T-cell (primary cell): ENCODE measurements at regions not wholly inside any gene's neighbourhood (a gene's known extent, or its start where the extent isn't known, plus 50 kb on each side); places are given as distances from the start of the nearest gene placed in this dataset.

Experiments
- ATAC-seq, 4 experiments: fragments of 200-7000 bp in 3 of 4; fragments of 150-1000 bp in 1 of 4; cut with Tn5 transposase; replicated peaks in 1 of 4; 1 replicate in 3 of 4; 2 replicates in 1 of 4; pipeline ENCODE4 v1.10.0; 2021; ENCODE audit warnings: moderate library complexity in 3 of 4, mild to moderate bottlenecking in 2 of 4, moderate number of reproducible peaks in 1 of 4
- CTCF ChIA-PET, 2 donors: fragments of 300-600 bp; sonication (Branson Sonifier 250); formaldehyde crosslinking; loops; one replicate each; lab custom pipeline; 2022; ENCODE audit warnings: antibody characterized with exemption in 2 of 2; lab: Charles Lee
- POLR2A ChIA-PET, 2 donors: fragments of 300-600 bp; sonication (Branson Sonifier 250); formaldehyde crosslinking; loops; one replicate each; lab custom pipeline; 2022; ENCODE audit warnings: antibody characterized with exemption in 2 of 2; lab: Charles Lee
- DNase-seq, 35 experiments: peaks; one replicate each; pipeline versions ENCODE4 v3.0.0 to v3.0.0-alpha.2; 2013 to 2023
- H3K27ac ChIP-seq: one replicate; pipeline ENCODE4 v1.5.1; 2013; ENCODE audit warnings: low read length
- H3K27me3 ChIP-seq, 2 experiments: replicated peaks in 1 of 2; 1 replicate in 1 of 2; 2 replicates in 1 of 2; pipeline versions ENCODE4 v1.6.1 to v1.7.0; 2013; ENCODE audit warnings: low read length in 1 of 2, mixed read lengths in 1 of 2; ENCODE audit not compliant: control insufficient read depth in 2 of 2, insufficient read depth in 2 of 2; ENCODE audit errors: extremely low read depth in 1 of 2
- H3K36me3 ChIP-seq, 2 donors: 1 replicate in 1 of 2; 2 replicates in 1 of 2; pipeline versions ENCODE4 v1.6.1 to v1.7.0; 2013; ENCODE audit warnings: low read length in 1 of 2; ENCODE audit not compliant: control insufficient read depth in 2 of 2, insufficient read depth in 1 of 2; ENCODE audit errors: extremely low read depth in 1 of 2
- H3K4me1 ChIP-seq, 2 experiments: 1 replicate in 1 of 2; 2 replicates in 1 of 2; pipeline versions ENCODE4 v1.6.1 to v1.7.0; 2013; ENCODE audit warnings: low read length in 2 of 2, mixed read lengths in 1 of 2; ENCODE audit not compliant: insufficient read depth in 2 of 2, control insufficient read depth in 1 of 2; ENCODE audit errors: extremely low read depth in 1 of 2
- H3K4me3 ChIP-seq, 2 donors: 1 replicate in 1 of 2; 2 replicates in 1 of 2; pipeline versions ENCODE4 v1.5.1 to v1.7.0; 2013; ENCODE audit warnings: mild to moderate bottlenecking in 2 of 2, low read length in 1 of 2, moderate library complexity in 1 of 2; ENCODE audit not compliant: control insufficient read depth in 1 of 2; ENCODE audit errors: extremely low read depth in 1 of 2
- H3K9me3 ChIP-seq: 2 replicates; pipeline ENCODE4 v1.7.0; 2013
- H3K27ac Mint-ChIP-seq, 2 donors: one replicate each; pipeline ENCODE4 v1.8.0; 2020 to 2021; ENCODE audit warnings: mild to moderate bottlenecking in 2 of 2, mixed read lengths in 2 of 2
- H3K27me3 Mint-ChIP-seq, 2 donors: one replicate each; pipeline ENCODE4 v1.8.0; 2021 to 2022; ENCODE audit warnings: mixed read lengths in 2 of 2
- H3K36me3 Mint-ChIP-seq: one replicate; pipeline ENCODE4 v1.8.0; 2021; ENCODE audit warnings: mixed read lengths
- H3K4me1 Mint-ChIP-seq, 3 donors: one replicate each; pipeline ENCODE4 v1.8.0; 2020 to 2022; ENCODE audit warnings: mixed read lengths in 3 of 3, mild to moderate bottlenecking in 1 of 3
- H3K4me3 Mint-ChIP-seq, 3 donors: one replicate each; pipeline ENCODE4 v1.8.0; 2020 to 2022; ENCODE audit warnings: mild to moderate bottlenecking in 3 of 3, mixed read lengths in 3 of 3, moderate library complexity in 3 of 3
- H3K9me3 Mint-ChIP-seq, 3 donors: one replicate each; pipeline ENCODE4 v1.8.0; 2020 to 2022; ENCODE audit warnings: mixed read lengths in 3 of 3
- WGBS: methylation state at CpG from one replicate; pipeline ENCODE4 v1.1.5; 2013; ENCODE audit warnings: missing lambda C conversion rate; ENCODE audit not compliant: insufficient coverage; 5-methylcytosine and 5-hydroxymethylcytosine counted together

DNA sequence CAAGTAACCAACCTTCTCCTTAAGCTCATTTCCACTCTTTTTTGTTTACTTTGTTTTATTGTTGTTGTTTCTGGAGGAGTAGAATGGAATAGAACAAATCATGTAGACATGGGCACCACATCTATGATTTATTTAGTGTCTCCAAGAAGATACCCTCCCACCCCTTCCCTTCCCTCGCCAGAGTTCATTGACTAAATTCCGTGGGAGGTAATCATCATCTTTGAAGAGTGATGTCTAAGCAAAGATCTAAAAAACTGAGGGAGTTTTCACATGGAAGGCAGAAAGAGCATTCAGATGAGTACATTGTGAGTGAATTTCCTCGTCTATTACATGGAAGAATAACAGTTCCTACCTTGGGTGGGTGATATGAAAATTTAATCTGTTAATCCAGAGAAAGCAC lies 136.2 kb downstream of the SEC16B start:
- no peak overlapping the region for H3K27ac Mint-ChIP-seq
- DNase-seq (no peak), ATAC-seq (no peak)
- ChIA-PET CTCF (no interaction called here), POLR2A (no interaction called here)
- no peaks in the 10 kb centered on the region for H3K4me1 ChIP-seq
- no peak overlapping the region for H3K4me3 ChIP-seq
- no peaks in the 10 kb centered on the region for H3K36me3 ChIP-seq
- no peaks in the 10 kb centered on the region for H3K27me3 Mint-ChIP-seq
- peaks cover 8 to 16% (median 8%) of the 10 kb centered on the region in 3 donors for H3K9me3 Mint-ChIP-seq
- no peak overlapping the region for H3K27ac ChIP-seq
- no peak overlapping the region for H3K4me3 Mint-ChIP-seq
- no peaks in the 10 kb centered on the region for H3K4me1 Mint-ChIP-seq
- no peaks in the 10 kb centered on the region for H3K27me3 ChIP-seq
- H3K9me3 ChIP-seq, result no peaks in the 10 kb centered on the region
- WGBS, result no CpG with 5 or more reads among the region's 3 CpGs
- H3K36me3 Mint-ChIP-seq, result no peaks in the 10 kb centered on the region

DNA sequence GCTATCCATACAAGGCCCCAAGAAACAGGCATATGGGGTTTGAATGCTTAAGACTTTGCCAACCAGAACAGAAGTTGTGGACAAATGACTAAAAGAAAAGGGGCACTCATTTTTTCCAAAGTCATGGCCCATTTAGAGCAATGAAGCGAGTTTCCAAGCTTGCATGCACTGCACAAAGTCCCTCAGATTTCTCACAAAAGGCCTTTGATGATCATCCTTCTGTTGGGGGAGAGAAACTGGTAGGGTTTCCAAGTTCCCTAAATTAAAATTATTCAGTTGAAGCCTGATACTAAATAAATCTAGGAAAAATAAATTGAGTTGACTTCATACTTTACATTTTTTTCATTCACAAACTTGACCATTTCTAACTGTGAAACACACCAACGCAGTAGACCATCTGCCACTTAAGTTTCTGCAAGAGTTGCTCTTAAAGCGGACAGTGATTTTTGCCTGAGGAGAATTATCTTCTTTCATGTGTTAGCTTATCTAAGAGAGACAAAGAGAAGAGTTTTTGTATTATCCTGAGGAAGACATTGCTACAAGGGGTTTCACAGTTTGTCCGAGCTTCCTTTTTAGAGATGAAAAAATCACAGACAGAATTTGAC lies 139.2 kb downstream of the SEC16B start:
- CTCF ChIA-PET, result no interaction called here
- Mint-ChIP-seq H3K36me3 (no peaks in the 10 kb centered on the region), H3K9me3 (peaks cover 8 to 16% (median 11%) of the 10 kb centered on the region in 3 donors), H3K27ac (no peak overlapping the region), H3K4me1 (no peaks in the 10 kb centered on the region), H3K4me3 (no peak overlapping the region), H3K27me3 (no peaks in the 10 kb centered on the region)
- ATAC-seq, result no peak
- POLR2A ChIA-PET, result no interaction called here
- Histone ChIP-seq H3K27ac (no peak overlapping the region), H3K27me3 (no peaks in the 10 kb centered on the region), H3K36me3 (no peaks in the 10 kb centered on the region), H3K4me1 (no peaks in the 10 kb centered on the region), H3K4me3 (no peak overlapping the region), H3K9me3 (no peaks in the 10 kb centered on the region)
- no CpG with 5 or more reads among the region's 4 CpGs for WGBS
- no peak for DNase-seq

DNA sequence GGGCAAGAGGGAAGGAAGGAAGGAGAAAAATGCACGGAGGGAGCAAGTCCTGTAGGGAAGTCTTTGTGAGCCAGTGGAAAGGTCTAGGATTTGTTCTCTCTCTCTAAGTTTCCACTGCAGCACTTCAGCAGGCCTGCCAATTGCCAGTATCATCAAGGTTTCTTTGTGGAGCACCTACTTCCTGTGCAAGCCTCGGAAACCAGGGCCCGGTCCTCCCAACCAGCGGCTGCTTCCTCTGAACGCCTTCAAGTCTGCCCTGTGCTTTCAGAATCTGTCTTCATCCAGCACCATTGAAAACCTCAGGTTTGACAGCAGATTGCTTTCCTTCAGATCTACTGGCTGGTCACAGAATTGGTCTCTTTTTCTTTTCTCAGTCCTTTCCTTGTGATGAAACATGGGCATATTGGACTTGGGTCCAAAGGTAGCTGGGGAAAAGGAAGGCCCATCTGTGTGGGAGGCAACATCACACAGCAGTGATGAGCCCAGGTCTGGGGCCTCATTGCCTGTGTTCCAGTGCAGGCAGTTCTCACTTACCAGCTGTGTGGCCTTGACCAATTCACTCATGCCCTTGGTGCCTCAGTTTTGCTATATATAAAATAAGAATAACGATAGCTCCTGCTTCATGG lies 144.5 kb downstream of the SEC16B start:
- Mint-ChIP-seq H3K9me3 (peaks cover 0 to 5% (median 4%) of the 10 kb centered on the region in 3 donors), H3K4me1 (no peaks in the 10 kb centered on the region), H3K27ac (no peak overlapping the region), H3K4me3 (no peak overlapping the region), H3K27me3 (no peaks in the 10 kb centered on the region), H3K36me3 (no peaks in the 10 kb centered on the region)
- Histone ChIP-seq H3K4me3 (no peak overlapping the region), H3K27me3 (no peaks in the 10 kb centered on the region), H3K36me3 (no peaks in the 10 kb centered on the region), H3K4me1 (no peaks in the 10 kb centered on the region), H3K27ac (no peak overlapping the region), H3K9me3 (no peaks in the 10 kb centered on the region)
- ChIA-PET POLR2A (no interaction called here), CTCF (no interaction called here)
- ATAC-seq, result peak in 1 of 4 experiments; percentile 20
- no peak for DNase-seq
- WGBS, result 8% methylated on average over 5 of the region's 6 CpGs

DNA sequence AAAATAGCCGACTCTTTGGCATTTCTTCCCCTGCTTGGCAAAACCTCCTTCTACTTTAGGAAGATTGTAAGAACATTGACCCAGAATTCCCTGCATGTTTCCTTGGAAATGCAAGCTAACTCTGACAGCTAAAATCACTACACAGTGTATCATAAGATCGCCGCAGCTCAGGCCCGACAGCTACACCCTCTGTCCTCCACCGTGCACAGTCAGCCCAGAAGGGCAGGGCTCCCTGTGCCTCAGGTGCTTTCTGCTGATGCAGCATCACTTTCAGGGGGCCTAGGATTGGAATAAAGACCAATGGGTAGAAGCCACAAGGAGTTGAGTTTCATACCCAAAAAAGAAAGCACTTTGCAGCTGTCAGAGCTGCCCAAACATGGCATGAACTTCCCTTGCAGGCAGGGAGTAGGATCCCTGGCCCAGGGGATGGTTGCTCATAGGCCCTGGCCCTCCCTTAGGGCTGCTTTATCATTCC lies 145.3 kb downstream of the SEC16B start:
- Histone ChIP-seq H3K27ac (no peak overlapping the region), H3K27me3 (no peaks in the 10 kb centered on the region), H3K9me3 (no peaks in the 10 kb centered on the region), H3K36me3 (no peaks in the 10 kb centered on the region), H3K4me1 (no peaks in the 10 kb centered on the region), H3K4me3 (no peak overlapping the region)
- Mint-ChIP-seq H3K4me1 (no peaks in the 10 kb centered on the region), H3K9me3 (peaks cover 0 to 5% (median 4%) of the 10 kb centered on the region in 3 donors), H3K27me3 (no peaks in the 10 kb centered on the region), H3K27ac (no peak overlapping the region), H3K4me3 (no peak overlapping the region), H3K36me3 (no peaks in the 10 kb centered on the region)
- ATAC-seq, result no peak
- 80% methylated on average over 1 of the region's 5 CpGs for WGBS
- CTCF ChIA-PET, result no interaction called here
- no peak for DNase-seq
- POLR2A ChIA-PET, result no interaction called here

DNA sequence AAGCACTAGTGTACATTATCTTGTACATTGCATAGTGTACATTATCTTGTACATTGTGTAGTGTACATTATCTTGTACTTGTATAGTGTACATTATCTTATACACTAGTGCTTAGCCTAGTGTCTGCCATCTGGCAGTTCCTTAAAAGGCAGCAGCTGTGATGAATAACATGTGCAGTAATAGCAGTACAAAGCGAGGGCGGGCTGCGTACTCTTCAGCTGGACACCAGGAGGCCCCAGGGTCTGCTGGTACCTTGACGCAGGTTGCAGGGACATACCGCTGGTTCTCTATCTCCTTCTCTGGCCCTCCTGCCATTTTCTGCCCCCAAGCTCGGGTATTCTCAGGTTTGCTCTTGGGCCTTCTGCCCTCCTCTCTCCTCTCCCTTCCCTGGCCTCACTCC lies 149.6 kb downstream of the SEC16B start:
- Mint-ChIP-seq H3K4me1 (no peaks in the 10 kb centered on the region), H3K36me3 (no peaks in the 10 kb centered on the region), H3K9me3 (peaks cover 4 to 14% (median 12%) of the 10 kb centered on the region in 3 donors), H3K27ac (no peak overlapping the region), H3K27me3 (no peaks in the 10 kb centered on the region), H3K4me3 (no peak overlapping the region)
- DNase-seq (no peak), ATAC-seq (no peak)
- H3K36me3 ChIP-seq, result no peaks in the 10 kb centered on the region
- 83% methylated on average over 6 of the region's 6 CpGs for WGBS
- no peak overlapping the region for H3K4me3 ChIP-seq
- no peaks in the 10 kb centered on the region for H3K27me3 ChIP-seq
- no peaks in the 10 kb centered on the region for H3K9me3 ChIP-seq
- POLR2A ChIA-PET, result no interaction called here
- H3K27ac ChIP-seq, result no peak overlapping the region
- CTCF ChIA-PET, result no interaction called here
- no peaks in the 10 kb centered on the region for H3K4me1 ChIP-seq

DNA sequence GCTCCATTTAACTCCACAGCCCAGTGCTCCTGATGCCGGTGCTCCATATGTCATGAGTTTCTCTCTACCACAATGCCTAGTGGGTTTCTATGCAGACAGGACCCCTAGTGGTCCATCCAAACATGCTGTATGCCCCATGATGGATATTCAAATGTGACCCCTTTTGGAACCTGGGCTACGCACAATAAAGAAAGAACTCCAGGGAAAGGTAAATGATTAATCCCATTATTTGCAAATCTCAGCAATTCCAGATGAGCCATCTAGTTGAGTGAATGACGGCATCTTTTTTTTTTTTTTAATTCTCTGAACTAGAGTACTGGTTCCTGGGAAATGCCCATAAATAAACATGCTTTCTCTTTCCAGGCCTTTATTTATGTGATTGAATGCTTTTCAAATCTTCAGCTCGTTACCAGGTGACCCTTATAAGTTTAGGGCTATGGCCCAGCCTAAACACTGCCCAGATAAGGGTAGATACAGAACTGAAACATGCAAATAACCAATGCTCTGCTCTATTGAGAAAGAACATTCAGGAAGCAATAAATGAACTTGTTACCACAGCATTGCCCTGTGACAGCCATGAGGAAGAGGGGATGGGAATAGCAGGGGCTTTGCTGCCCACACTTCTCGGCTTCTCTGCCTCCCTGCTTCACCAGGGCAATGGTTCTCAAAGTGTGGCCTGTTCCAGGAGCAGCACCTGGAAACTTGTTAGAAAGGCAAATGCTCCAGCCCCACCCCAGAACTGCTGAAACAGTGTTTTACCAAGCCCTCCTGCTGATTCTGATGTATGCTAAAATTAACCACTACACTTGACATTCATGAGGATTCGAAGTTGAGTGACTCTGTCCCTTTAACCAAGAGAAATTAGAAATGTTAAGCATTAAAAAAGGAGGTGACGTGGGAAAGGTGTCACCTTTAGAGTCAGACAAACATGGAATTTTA lies 151.7 kb downstream of the SEC16B start:
- WGBS, result 0% methylated on average over 1 of the region's 7 CpGs
- Histone ChIP-seq H3K27ac (no peak overlapping the region), H3K27me3 (no peaks in the 10 kb centered on the region), H3K4me1 (no peaks in the 10 kb centered on the region), H3K9me3 (no peaks in the 10 kb centered on the region), H3K4me3 (no peak overlapping the region), H3K36me3 (no peaks in the 10 kb centered on the region)
- Mint-ChIP-seq H3K4me1 (no peaks in the 10 kb centered on the region), H3K4me3 (no peak overlapping the region), H3K27me3 (no peaks in the 10 kb centered on the region), H3K36me3 (no peaks in the 10 kb centered on the region), H3K9me3 (peaks cover 4 to 18% (median 17%) of the 10 kb centered on the region in 3 donors), H3K27ac (no peak overlapping the region)
- CTCF ChIA-PET, result interaction anchor here in 1 of 2 donors (0.6 kb wide), 1 partner anchor 106 kb away, joined by 4 read pairs; no protein-coding TSS in a partner anchor
- DNase-seq, result no peak
- ATAC-seq, result no peak
- POLR2A ChIA-PET, result no interaction called here
